Neural progenitor cell (in vitro differentiated cells): ENCODE measurements at regions not wholly inside any gene's neighbourhood (a gene's known extent, or its start where the extent isn't known, plus 50 kb on each side); places are given as distances from the start of the nearest gene placed in this dataset. TPM values are rescaled to one million over a fixed set of nuclear protein-coding genes. Genes with fewer than 3 reads are reported as not detected.

Experiments
- DNase-seq: peaks from one replicate; pipeline ENCODE4 v3.0.0-alpha.2; 2016; ENCODE audit warnings: low spot score
- H2AFZ ChIP-seq: fragments of 200-600 bp; sonication (generic); replicated peaks from 2 replicates; pipeline ENCODE4 v1.6.1; 2016; ENCODE audit warnings: antibody characterized with exemption
- H3F3A ChIP-seq: fragments of 200-600 bp; sonication (generic); 2 replicates; pipeline ENCODE4 v1.6.1; 2016; ENCODE audit warnings: antibody characterized with exemption, low read depth
- H3K27ac ChIP-seq: fragments of 200-600 bp; sonication (generic); 2 replicates; pipeline ENCODE4 v1.5.1; 2016; ENCODE audit warnings: mild to moderate bottlenecking
- H3K27me3 ChIP-seq: fragments of 200-600 bp; sonication (generic); 2 replicates; pipeline ENCODE4 v1.6.1; 2016; ENCODE audit warnings: mild to moderate bottlenecking, moderate library complexity
- H3K36me3 ChIP-seq: fragments of 200-600 bp; sonication (generic); 2 replicates; pipeline ENCODE4 v1.5.1; 2016
- H3K4me1 ChIP-seq: fragments of 200-600 bp; sonication (generic); 2 replicates; pipeline ENCODE4 v1.6.1; 2016; ENCODE audit warnings: mixed run types
- H3K4me2 ChIP-seq: fragments of 200-600 bp; sonication (generic); 2 replicates; pipeline ENCODE4 v1.6.1; 2016
- H3K4me3 ChIP-seq: fragments of 200-600 bp; sonication (generic); 2 replicates; pipeline ENCODE4 v1.5.1; 2016
- H3K79me2 ChIP-seq: fragments of 200-600 bp; sonication (generic); 2 replicates; pipeline ENCODE4 v1.6.1; 2016; ENCODE audit warnings: low read depth
- H3K9ac ChIP-seq: fragments of 200-600 bp; sonication (generic); 2 replicates; pipeline ENCODE4 v1.6.1; 2016
- H3K9me3 ChIP-seq: fragments of 200-600 bp; sonication (generic); 2 replicates; pipeline ENCODE4 v1.5.1; 2016; ENCODE audit warnings: low read depth
- H4K20me1 ChIP-seq: fragments of 200-600 bp; sonication (generic); 2 replicates; pipeline ENCODE4 v1.6.1; 2016; ENCODE audit warnings: low read depth
- H3K27ac Mint-ChIP-seq: 3 replicates; pipeline ENCODE4 v1.8.0; 2021; ENCODE audit warnings: mixed read lengths
- H3K27me3 Mint-ChIP-seq: 2 replicates; pipeline ENCODE4 v1.8.0; 2022; ENCODE audit warnings: low read depth, mild to moderate bottlenecking, inconsistent platforms, moderate library complexity, mixed read lengths; ENCODE audit not compliant: insufficient read depth
- H3K36me3 Mint-ChIP-seq: 3 replicates; pipeline ENCODE4 v1.8.0; 2021; ENCODE audit warnings: mixed read lengths
- H3K4me1 Mint-ChIP-seq: 3 replicates; pipeline ENCODE4 v1.8.0; 2021; ENCODE audit warnings: mixed read lengths
- H3K4me3 Mint-ChIP-seq: 3 replicates; pipeline ENCODE4 v1.8.0; 2021; ENCODE audit warnings: mild to moderate bottlenecking, moderate library complexity, mixed read lengths
- H3K9me3 Mint-ChIP-seq: 3 replicates; pipeline ENCODE4 v1.8.0; 2020; ENCODE audit warnings: mixed read lengths
- EZH2 ChIP-seq: fragments of 200-600 bp; sonication (generic); IDR thresholded peaks from 2 replicates; pipeline ENCODE4 v1.6.1; 2017; ENCODE audit warnings: antibody characterized with exemption, mild to moderate bottlenecking, moderate library complexity
- EZH2phosphoT487 ChIP-seq: fragments of 200-600 bp; sonication (generic); IDR thresholded peaks from 2 replicates; pipeline ENCODE4 v1.6.1; 2017; ENCODE audit warnings: antibody characterized with exemption
- small RNA-seq: library from RNA; depleted of rRNA; stranded (forward); fragments of <200 nt; gene quantifications from one replicate; pipeline ENCODE3, GENCODE V24; 2015
- TF ChIP-seq, protein P1 (sequence below): fragments of 200-600 bp; sonication (generic); IDR thresholded peaks from 2 replicates; pipeline ENCODE4 v1.5.1; 2017; ENCODE audit warnings: antibody characterized with exemption, mild to moderate bottlenecking

DNA sequence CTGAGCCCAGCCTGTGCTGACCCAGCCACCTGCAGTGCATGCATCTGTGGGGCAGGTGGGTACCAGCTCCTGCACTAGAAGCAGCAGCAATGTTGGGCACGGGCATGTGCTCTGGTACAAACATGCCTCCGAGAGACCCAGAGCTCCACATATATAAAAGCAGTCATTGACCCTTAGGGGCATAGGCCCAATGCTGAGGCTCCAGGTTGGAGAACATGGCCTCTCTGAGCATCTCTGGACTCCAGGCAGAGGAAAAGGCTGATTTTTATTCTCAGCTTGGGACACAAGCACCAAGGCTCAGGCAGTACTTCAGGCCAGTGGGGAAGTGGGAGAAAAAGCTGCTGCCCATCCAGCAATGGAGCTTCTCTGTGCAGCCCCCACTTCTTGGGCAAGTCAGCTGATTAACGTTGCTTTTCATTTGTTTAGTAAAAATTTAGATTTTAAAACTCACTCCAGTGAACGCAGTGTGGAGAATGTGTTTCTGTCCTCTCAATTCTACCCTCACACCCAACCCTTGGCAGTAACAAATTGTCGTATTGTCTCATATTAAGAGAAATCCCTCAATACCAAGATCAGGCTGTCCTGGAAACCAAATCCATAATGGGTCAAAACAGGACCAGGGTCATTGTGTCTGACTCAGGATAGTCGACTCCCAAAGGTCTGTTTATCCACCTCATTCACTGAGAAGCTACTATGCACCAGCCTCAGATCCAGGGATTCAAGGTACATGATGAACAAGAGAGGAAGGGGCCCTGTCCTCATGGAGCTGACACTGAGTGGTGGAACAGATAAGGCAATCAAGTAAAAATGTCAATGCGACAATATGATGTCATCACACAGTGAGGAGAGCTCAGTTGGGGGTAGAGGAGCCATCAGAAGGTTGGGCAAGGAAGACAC, 50.6 kb upstream of the TOP3B start:
- H3K4me3 Mint-ChIP-seq, result no peak overlapping the region

DNA sequence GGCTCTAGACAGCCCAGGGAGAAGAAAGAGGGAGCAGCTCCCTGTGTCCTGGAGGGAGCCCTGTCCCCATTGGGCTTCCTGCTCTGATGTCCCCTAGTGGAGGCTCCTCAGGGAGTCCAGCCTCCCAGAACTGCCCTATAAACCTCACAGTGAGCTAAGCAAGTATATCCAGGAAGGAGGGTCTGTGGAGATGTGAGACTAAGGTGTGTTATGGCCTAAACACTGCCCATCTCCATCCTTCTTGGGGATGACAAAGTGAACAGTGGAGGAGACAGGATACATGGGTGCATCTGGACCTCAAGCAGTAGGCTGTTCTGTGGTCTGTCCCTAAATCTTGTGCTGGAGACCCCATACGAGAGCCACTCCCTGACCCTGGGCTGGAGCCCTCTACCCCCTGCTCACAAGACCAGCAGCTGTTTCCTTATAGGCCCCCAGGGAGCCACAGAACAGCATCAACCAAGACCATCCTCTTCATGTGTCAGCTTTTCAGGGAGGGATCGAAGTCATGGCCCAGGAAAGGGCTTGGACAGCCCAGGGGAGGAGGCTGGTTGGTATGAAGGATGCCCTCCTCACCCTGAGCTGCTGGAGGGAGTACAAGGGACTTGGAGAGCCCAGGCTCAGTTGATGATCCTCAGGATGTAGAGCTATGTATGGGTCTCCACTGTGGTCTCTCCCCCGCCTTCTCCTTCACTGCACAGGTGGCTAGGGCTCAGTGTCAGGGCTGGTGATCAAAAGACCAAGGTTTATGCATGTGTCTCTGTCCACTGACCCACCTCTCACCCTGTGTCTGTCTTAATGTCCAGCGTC, 49.7 kb upstream of the TOP3B start:
- no peaks in the 10 kb centered on the region for H3K36me3 ChIP-seq
- H3K27ac Mint-ChIP-seq, result no peak overlapping the region

More for the DNA sequence above, 50.6 kb upstream of the TOP3B start:
- peaks cover 12% of the 10 kb centered on the region for H3K4me1 ChIP-seq
- no peak overlapping the region for H2AFZ ChIP-seq
- no peaks in the 10 kb centered on the region for H3K36me3 ChIP-seq
- Mint-ChIP-seq H3K27ac (no peak overlapping the region), H3K4me1 (peaks cover 32% of the 10 kb centered on the region), H3K36me3 (no peaks in the 10 kb centered on the region), H3K9me3 (no peaks in the 10 kb centered on the region), H3K27me3 (peaks cover 4% of the 10 kb centered on the region)
- no peaks in the 10 kb centered on the region for H4K20me1 ChIP-seq
- H3K4me2 ChIP-seq, result no peak overlapping the region
- TF ChIP-seq EZH2, result no peak
- TF ChIP-seq, protein P1, sequence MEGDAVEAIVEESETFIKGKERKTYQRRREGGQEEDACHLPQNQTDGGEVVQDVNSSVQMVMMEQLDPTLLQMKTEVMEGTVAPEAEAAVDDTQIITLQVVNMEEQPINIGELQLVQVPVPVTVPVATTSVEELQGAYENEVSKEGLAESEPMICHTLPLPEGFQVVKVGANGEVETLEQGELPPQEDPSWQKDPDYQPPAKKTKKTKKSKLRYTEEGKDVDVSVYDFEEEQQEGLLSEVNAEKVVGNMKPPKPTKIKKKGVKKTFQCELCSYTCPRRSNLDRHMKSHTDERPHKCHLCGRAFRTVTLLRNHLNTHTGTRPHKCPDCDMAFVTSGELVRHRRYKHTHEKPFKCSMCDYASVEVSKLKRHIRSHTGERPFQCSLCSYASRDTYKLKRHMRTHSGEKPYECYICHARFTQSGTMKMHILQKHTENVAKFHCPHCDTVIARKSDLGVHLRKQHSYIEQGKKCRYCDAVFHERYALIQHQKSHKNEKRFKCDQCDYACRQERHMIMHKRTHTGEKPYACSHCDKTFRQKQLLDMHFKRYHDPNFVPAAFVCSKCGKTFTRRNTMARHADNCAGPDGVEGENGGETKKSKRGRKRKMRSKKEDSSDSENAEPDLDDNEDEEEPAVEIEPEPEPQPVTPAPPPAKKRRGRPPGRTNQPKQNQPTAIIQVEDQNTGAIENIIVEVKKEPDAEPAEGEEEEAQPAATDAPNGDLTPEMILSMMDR, result no peak
- TF ChIP-seq EZH2phosphoT487, result no peak
- peaks cover 100% of the 10 kb centered on the region for H3K27me3 ChIP-seq
- H3K27ac ChIP-seq, result no peak overlapping the region
- no peak overlapping the region for H3K9ac ChIP-seq
- H3F3A ChIP-seq, result peaks cover 8% of the 10 kb centered on the region
- no peak overlapping the region for H3K4me3 ChIP-seq
- H3K9me3 ChIP-seq, result no peaks in the 10 kb centered on the region
- DNase-seq, result no peak
- no peaks in the 10 kb centered on the region for H3K79me2 ChIP-seq

More for the DNA sequence above, 49.7 kb upstream of the TOP3B start:
- H3K36me3 Mint-ChIP-seq, result no peaks in the 10 kb centered on the region
- Histone ChIP-seq H3F3A (peaks cover 2% of the 10 kb centered on the region), H4K20me1 (no peaks in the 10 kb centered on the region), H3K27me3 (peaks cover 100% of the 10 kb centered on the region), H3K4me2 (no peak overlapping the region), H3K9ac (no peak overlapping the region), H2AFZ (no peak overlapping the region), H3K79me2 (no peaks in the 10 kb centered on the region), H3K4me3 (no peak overlapping the region), H3K4me1 (peaks cover 5% of the 10 kb centered on the region), H3K9me3 (no peaks in the 10 kb centered on the region), H3K27ac (no peak overlapping the region)
- no peaks in the 10 kb centered on the region for H3K9me3 Mint-ChIP-seq
- H3K4me3 Mint-ChIP-seq, result no peak overlapping the region
- TF ChIP-seq, protein P1, result no peak
- no peak for TF ChIP-seq EZH2phosphoT487
- no peak for TF ChIP-seq EZH2
- H3K27me3 Mint-ChIP-seq, result peaks cover 4% of the 10 kb centered on the region
- peaks cover 23% of the 10 kb centered on the region for H3K4me1 Mint-ChIP-seq
- no peak for DNase-seq

Small RNA genes lying in the stretch of these regions (small RNA-seq; reads per million reads assigned to genes)
- gene AC245452.3 (not detected), gene AC245517.3 (not detected), gene AC245517.5 (not detected), gene IGLVIV-59 (not detected)
